HG03521 (cell line): ENCODE measurements at regions not wholly inside any gene's neighbourhood (a gene's known extent, or its start where the extent isn't known, plus 50 kb on each side); places are given as distances from the start of the nearest gene placed in this dataset.

Source experiments
- ATAC-seq: cut with Tn5 transposase; IDR thresholded peaks from one replicate; pipeline ENCODE4 v1.9.1; 2021; ENCODE audit warnings: mild to moderate bottlenecking, moderate library complexity; ENCODE audit not compliant: unreplicated experiment

DNA sequence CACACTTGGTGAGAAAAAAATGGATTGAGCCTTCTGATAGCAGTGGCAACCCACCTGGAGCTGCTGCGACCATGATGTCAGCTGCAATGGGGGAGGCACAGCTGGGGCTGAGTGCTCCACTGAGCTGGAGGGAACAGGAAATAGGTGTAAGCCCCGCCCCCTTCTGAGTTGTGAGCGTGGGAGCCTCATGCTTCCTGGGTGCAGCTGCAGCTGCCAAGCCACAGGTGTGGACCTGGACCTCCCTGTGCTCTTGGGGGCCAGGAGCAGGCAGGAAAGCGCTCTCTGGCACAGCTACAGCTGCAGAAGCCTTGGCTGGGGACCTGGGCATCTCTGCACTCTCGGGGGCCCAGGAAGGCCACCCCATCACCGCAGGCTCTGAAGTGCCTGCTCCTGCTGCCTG lies 970.6 kb downstream of the DCDC2C start:
- ATAC-seq, result no peak

DNA sequence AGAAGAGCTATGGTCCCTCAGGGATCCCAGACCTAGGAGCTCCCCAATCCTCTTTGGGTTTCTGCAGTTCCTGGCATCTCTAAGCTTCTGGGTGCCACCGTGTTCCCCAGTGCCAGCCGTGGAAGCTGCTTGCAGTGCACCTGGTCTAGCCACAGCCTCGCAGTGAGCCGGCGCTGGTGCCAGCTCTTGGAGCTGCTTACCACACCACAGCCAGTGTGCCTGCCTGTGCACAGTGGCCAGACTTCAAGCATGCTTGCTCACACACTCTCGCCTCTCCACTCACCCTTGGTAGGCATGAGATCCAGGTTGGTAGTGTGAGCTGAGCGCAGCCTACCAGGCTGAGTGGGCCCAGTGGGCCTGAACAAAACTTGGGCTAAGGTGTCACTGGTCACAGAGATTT lies 971.9 kb downstream of the DCDC2C start:
- ATAC-seq, result no peak

- ATAC-seq, result no peak
Observed at GRCh38 chr2:4678927-4679326, 975.6 kb downstream of the DCDC2C start.

DNA sequence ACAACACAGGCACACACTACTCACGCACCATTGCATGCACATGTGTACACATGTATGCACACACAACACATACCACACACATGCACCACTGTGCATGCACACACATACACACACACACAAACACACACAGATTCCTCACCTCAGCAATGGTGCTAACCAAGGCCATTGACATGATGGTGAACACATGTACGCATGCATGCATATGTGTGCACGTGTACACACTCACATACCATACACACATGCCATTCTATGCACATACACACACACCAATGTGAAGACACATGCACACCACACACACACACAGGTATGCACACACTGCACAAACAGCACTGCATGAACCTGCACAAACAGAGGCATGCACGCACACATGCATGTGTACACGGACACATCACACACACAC lies 976.0 kb downstream of the DCDC2C start:
- no peak for ATAC-seq

DNA sequence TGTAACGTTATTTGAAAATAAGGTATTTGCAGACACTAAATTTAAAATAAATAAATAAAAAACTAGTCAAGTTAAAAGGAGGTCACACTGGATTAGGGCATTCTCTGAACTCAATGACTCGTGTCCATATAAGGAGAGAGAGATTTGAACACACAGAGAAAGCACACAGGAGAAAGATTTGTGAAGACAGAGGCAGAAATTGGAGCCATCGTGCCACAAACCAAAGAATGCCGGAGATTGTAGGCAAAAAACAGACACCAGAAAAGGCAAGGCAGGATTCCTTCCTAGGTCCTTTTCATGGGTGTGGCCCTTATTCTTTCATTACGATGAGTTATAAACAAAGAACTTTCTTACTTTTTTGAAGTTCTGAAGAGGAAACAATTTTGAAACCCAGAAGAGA lies 981.5 kb downstream of the DCDC2C start:
- no peak for ATAC-seq

DNA sequence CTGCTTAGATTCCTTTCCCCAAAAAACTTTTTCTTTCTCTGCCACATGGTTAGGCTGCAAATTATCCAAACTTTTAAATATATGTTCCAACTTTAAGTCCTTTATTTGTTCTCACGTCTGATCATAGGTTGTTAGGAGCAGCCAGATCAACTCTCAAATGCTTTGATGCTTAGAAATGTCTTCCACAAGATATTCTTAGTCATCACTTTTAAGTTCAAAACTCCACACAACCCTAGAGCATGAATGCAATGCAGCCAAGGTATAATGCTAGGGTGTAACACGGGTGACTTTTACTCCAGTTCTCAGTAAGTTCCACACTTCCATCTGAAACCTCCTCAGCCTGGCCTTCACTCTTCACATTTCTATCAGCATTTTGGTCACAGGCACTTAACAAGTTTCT lies 987.5 kb downstream of the DCDC2C start:
- no peak for ATAC-seq

GRCh38 chr2:4693266-4693665 lies 989.9 kb downstream of the DCDC2C start:
- ATAC-seq, result no peak

GRCh38 chr2:4695281-4695861 lies 992.0 kb downstream of the DCDC2C start:
- ATAC-seq, result no peak

DNA sequence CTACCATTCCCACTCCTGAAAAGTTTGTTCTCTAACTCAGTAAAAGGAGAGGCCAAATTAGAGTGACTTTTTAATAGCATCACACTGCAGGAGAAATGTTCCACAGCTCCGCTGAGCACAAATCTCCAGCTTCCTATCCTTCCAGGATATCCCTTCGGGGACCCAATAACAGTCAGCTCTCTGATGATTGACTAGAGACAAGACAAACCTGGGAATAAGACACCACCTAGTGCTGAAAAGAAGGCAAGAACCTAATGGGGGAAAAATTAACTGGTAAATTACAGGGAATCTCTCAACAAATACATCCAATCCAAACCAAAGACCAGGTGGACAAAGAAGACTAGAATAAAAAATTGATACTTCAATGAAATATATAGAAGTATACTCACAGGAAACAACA lies 977.1 kb upstream of the SOX11 start:
- no peak for ATAC-seq

GRCh38 chr2:4718777-4719176 lies 973.4 kb upstream of the SOX11 start:
- no peak for ATAC-seq

GRCh38 chr2:4725618-4726017 lies 966.6 kb upstream of the SOX11 start:
- no peak for ATAC-seq

DNA sequence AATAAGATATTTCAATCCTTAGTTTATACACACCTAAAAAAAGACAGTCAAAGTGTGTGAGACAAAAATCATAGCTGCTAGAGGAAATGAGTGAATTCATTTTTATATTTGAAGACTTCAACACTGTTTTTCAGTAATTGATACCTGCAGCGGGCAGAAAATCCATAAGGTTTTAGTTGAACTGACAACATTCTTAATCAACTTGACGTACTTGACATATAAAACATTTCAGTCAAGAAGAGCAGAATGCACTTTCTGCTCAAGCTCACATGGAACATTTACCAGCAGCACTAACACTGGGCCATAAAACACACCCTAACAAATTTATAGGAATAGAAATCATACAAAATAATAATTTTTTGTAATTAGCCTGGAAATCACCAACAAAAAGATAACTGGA lies 959.6 kb upstream of the SOX11 start:
- no peak for ATAC-seq

DNA sequence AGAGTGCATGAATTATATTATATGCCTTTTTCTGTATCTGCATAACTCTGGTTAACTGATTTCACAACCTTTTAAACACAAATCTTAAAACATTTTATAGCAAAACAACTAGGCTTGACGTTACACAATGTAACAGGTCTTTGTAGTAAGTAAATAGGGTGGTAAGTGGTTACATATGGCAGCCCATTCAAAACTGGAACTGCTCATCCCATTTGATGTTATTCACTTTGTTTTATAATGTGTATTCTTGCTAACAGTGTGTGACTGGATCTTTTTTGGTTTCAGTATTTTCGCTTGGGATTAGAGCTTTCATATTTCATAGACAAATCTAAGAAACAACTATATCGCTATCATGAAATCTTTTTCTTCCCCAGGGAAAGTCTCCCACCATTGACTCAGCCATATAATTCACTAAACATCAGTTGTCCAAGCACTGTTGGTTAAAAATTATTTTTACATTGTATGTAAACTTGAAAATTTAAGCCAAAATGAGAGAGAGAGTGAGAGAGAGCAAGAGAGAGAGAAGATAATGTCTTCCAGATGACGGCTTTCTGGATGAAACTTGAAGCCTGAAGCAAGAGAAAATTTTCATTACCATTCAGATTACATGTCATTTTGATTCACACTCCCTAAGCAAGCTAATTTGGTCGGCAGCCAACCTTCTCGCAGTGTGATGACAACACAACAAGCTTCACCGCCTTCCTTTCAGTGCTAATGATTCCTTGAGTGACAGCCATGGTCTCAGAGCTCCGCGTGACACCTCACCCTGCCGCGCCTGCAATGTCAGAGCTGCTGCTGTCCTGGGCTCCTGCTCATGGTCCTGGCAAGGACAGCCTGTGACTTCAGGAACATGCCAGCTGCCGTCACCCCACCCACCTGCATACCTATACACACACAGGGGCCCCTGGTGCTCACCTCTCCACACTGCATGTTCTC lies 946.9 kb upstream of the SOX11 start:
- ATAC-seq, result no peak

DNA sequence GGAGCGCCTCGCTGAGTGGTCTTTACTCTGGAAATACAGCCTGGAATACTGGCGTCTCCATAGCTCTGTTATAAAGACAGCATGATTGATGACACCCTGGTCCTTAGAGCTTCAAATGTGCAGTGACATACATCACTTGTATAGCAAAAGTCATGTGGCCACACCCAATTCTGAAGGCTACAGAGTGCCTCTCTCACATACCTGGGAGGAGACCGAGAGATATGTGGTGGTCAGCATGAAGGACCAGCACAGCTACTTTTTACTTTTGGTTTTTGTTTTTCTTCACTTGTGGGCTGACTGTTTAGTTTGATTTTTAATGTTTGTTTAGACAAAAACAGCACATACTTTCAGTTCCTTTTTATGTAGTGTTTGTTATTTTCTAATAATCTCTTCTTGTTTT lies 938.5 kb upstream of the SOX11 start:
- ATAC-seq, result no peak

DNA sequence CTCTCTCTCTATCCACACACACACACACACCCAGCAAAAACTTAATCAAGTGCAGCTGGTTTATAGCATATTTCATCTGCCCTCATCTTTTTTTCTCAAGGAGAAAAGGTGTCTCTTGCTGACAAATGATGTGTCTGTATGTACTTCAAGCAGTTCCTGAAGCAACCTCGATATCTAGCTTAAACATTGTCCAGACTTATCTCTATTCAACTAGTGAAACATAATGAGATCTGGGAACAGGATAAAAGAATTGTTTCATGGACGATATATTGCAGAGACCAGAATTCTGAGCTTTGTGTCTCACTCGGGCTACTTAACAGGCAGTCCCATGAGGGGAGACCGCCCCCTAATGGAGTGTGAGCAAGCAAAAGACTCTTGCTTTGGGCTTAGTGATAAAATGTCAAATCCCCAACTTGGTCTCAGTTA lies 929.2 kb upstream of the SOX11 start:
- ATAC-seq, result no peak

DNA sequence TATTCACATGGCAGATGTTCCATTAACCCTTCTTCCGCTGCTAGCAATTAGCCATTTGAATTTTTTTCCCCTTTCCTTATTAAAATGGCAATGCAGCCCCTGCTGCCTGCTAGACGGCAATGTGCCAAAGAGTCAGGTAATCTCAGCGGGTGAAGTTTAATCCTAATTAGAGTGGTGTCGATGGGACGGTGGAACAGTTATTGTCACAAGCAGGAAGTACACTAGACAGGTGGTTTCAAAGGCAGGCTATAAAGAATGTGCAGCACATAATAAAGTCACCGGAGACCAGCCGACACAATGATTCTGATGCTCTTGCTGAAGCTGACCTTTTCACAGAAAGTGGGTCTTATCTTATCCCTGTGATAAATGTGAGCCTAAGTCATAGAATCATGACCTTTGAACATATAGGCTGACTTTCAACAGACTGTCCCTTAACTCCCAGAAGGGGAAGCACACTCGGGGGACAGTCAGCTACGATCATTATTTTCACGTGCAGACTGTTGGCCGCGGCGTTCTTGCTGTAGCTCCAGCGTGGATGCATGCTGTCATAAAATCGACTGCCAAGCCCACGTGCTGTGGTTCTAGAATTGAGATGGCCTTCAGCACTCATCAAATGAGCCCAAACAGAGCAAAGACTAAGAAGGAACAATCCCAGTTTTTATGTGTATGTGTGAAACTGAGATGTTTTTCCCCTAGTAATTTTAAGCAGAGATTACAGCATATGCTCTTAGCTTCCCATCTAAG lies 926.2 kb upstream of the SOX11 start:
- ATAC-seq, result no peak

DNA sequence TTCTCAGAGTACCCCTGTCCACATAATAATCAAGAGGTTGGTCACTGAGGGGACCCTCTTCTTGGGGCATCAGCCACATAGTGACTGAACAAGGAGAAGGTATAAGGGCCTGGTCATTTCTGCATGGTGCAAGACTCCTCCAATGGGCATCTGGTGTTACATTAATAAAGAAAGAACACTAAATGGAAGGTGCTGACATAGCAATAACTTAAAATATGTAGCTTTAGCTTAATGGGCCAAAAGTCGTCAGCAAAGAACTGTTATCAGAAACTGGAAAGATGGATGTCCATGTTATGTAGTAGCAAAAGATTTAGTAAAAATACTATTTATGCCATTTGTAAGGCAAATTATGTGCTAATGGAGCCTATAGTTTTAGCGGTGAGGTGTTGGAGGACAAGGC lies 916.5 kb upstream of the SOX11 start:
- ATAC-seq, result no peak

GRCh38 chr2:4780679-4781078 lies 911.5 kb upstream of the SOX11 start:
- no peak for ATAC-seq

DNA sequence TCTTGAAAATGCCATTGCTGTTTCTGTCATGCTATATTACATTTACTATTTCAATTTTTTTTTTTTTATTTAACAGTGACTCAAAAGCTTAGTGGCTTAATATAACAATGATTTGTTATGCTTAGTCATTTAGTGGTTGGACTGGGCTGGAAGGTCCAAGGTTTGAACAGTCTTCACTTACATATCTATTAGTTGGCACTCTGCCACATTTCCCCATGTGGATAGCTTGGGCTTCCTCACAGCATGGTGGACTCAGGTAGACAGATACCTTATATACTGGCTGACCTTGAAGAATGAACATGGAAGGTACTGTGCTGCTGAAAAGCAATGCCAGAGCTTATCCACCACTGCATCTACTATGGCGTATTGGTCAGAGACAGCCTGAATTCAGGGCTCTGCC lies 909.5 kb upstream of the SOX11 start:
- no peak for ATAC-seq

DNA sequence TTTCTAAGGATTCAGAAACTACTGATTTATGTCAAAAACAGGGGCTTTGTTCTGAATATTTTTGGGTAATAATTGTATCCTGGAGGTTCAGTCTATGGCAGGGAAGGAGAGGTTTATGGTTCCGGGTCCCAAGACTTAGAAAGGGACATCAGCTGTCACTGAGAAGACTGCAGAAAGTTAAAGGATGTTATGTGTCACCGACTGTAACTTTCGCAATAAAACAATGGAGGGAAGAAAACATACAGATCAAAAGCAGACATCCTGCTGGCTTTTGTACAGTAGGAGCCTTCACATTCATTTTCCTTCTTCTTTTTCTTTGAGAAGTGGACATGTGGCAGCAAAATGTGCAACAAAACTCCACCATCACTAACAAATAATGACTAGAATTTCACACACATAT lies 900.7 kb upstream of the SOX11 start:
- no peak for ATAC-seq

- no peak for ATAC-seq
Observed at GRCh38 chr2:4792126-4792525, 900.1 kb upstream of the SOX11 start.

DNA sequence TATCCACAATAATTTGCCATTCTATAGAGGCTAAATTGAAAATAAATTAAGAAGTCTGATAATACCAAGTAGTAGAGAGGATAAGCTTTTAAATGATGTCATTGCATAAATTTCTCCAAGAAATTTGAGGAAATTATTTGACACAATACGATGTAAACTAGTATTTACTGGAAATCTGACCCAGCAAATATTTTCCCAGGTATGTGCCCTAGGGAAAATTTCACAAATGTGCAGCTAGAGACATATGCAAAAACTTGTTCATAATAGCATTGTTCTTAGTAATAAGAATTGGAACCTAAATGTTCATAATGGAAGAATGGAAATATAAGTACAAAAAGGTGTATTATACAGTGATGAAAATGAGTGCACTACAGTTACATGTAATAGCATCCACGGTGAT lies 888.8 kb upstream of the SOX11 start:
- no peak for ATAC-seq
